Cerebellar cortex (tissue), 1 donor: ENCODE measurements at regions not wholly inside any gene's neighbourhood (a gene's known extent, or its start where the extent isn't known, plus 50 kb on each side); places are given as distances from the start of the nearest gene placed in this dataset.

ENCODE experiments used
- DNase-seq: peaks from one replicate; pipeline ENCODE4 v3.0.0-alpha.2; 2015; ENCODE audit warnings: low spot score

GRCh38 chrX:11056322-11057176 is 54.6 kb upstream of the HCCS start:
- DNase-seq: no peak

DNA sequence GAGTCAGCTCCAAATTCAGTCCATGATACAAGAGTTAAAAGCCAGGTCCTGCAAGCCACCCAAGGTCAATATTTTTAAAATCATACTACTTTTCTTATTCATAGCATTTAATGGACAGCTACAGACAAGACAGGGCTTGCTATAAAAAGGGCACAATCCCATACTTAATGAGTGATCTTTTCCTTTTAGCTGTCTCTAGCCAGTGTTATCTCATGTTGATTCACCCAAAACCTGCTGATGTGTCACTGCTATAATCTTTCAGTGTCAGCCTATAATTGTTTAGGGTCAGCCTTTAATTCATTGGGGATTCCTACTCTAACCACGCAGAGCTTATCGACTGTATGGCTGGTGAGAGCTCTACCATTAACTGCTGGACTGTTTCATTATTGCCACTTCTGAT is 51.2 kb upstream of the HCCS start:
- no peak for DNase-seq
